Ishikawa (cell line): ENCODE measurements at regions not wholly inside any gene's neighbourhood (a gene's known extent, or its start where the extent isn't known, plus 50 kb on each side); places are given as distances from the start of the nearest gene placed in this dataset.

Experiments
- CEBPB ChIP-seq: IDR thresholded peaks from 2 replicates; pipeline ENCODE4 v1.6.1; 2012
- CREB1 ChIP-seq: IDR thresholded peaks from 2 replicates; pipeline ENCODE4 v1.6.1; 2012; ENCODE audit warnings: low read depth
- EGR1 ChIP-seq: IDR thresholded peaks from 2 replicates; pipeline ENCODE4 v1.6.1; 2012
- EP300 ChIP-seq: IDR thresholded peaks from 2 replicates; pipeline ENCODE4 v1.6.1; 2012; ENCODE audit warnings: borderline replicate concordance
- FOXM1 ChIP-seq: IDR thresholded peaks from 2 replicates; pipeline ENCODE4 v1.6.1; 2012; ENCODE audit warnings: low read depth, borderline replicate concordance
- NFIC ChIP-seq: IDR thresholded peaks from 2 replicates; pipeline ENCODE4 v1.6.1; 2012
- RAD21 ChIP-seq: IDR thresholded peaks from 2 replicates; pipeline ENCODE4 v1.6.1; 2012; ENCODE audit warnings: low read depth
- TAF1 ChIP-seq: IDR thresholded peaks from 2 replicates; pipeline ENCODE4 v1.6.1; 2012; ENCODE audit warnings: low read depth, mild to moderate bottlenecking
- TCF12 ChIP-seq: IDR thresholded peaks from 2 replicates; pipeline ENCODE4 v1.6.1; 2012; ENCODE audit warnings: low read depth
- TEAD4 ChIP-seq: IDR thresholded peaks from 2 replicates; pipeline ENCODE4 v1.6.1; 2012
- YY1 ChIP-seq: IDR thresholded peaks from 2 replicates; pipeline ENCODE4 v1.6.1; 2012; ENCODE audit warnings: low read depth
- ZBTB7A ChIP-seq: IDR thresholded peaks from 2 replicates; pipeline ENCODE4 v1.6.1; 2012; ENCODE audit warnings: low read depth
- TF ChIP-seq, protein P1 (sequence below): IDR thresholded peaks from 2 replicates; pipeline ENCODE4 v1.6.1; 2012
- TF ChIP-seq, protein P2 (sequence below): IDR thresholded peaks from 2 replicates; pipeline ENCODE4 v1.6.1; 2012; ENCODE audit warnings: low read depth, mild to moderate bottlenecking

DNA sequence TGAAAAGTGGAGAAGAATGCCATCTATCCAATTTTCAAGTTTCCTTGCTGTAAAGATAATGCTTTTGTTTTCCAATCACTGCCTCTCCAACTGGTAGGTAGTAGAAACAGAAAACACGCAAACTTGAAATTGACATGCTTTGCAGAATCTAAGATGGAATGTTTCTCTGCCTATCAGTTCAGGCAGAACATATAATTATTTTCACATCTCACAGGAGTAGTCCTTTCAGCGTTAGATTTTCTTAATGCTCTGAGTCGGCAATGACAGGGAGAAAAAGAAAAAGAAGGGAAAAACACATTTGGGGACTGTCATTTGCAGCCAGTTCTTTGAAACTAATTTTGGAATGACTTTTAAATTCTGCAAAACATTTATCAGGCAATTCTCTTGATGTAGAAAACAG lies 818.7 kb upstream of the PTPRD start:
- TF ChIP-seq, protein P1, sequence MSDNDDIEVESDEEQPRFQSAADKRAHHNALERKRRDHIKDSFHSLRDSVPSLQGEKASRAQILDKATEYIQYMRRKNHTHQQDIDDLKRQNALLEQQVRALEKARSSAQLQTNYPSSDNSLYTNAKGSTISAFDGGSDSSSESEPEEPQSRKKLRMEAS = no peak
- TF ChIP-seq TAF1 (no peak), NFIC (no peak), EP300 (no peak), EGR1 (no peak), ZBTB7A (no peak), RAD21 (no peak), CEBPB (no peak), FOXM1 (no peak), TEAD4 (no peak), YY1 (no peak), CREB1 (no peak), TCF12 (no peak)
- TF ChIP-seq, protein P2, sequence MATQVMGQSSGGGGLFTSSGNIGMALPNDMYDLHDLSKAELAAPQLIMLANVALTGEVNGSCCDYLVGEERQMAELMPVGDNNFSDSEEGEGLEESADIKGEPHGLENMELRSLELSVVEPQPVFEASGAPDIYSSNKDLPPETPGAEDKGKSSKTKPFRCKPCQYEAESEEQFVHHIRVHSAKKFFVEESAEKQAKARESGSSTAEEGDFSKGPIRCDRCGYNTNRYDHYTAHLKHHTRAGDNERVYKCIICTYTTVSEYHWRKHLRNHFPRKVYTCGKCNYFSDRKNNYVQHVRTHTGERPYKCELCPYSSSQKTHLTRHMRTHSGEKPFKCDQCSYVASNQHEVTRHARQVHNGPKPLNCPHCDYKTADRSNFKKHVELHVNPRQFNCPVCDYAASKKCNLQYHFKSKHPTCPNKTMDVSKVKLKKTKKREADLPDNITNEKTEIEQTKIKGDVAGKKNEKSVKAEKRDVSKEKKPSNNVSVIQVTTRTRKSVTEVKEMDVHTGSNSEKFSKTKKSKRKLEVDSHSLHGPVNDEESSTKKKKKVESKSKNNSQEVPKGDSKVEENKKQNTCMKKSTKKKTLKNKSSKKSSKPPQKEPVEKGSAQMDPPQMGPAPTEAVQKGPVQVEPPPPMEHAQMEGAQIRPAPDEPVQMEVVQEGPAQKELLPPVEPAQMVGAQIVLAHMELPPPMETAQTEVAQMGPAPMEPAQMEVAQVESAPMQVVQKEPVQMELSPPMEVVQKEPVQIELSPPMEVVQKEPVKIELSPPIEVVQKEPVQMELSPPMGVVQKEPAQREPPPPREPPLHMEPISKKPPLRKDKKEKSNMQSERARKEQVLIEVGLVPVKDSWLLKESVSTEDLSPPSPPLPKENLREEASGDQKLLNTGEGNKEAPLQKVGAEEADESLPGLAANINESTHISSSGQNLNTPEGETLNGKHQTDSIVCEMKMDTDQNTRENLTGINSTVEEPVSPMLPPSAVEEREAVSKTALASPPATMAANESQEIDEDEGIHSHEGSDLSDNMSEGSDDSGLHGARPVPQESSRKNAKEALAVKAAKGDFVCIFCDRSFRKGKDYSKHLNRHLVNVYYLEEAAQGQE = no peak
